OCI-M2 (cell line): ENCODE measurements at regions not wholly inside any gene's neighbourhood (a gene's known extent, or its start where the extent isn't known, plus 50 kb on each side); places are given as distances from the start of the nearest gene placed in this dataset.
"Not testable (repeated sequence)": the region's sequence is repeated elsewhere in the genome, so short reads cannot be mapped to it uniquely, and the experiment has no call there.

ENCODE experiments used
- DNase-seq: peaks from one replicate; lab custom pipeline; 2025; ENCODE audit not compliant: unreplicated experiment; lab: John Stamatoyannopoulos, UW

DNA sequence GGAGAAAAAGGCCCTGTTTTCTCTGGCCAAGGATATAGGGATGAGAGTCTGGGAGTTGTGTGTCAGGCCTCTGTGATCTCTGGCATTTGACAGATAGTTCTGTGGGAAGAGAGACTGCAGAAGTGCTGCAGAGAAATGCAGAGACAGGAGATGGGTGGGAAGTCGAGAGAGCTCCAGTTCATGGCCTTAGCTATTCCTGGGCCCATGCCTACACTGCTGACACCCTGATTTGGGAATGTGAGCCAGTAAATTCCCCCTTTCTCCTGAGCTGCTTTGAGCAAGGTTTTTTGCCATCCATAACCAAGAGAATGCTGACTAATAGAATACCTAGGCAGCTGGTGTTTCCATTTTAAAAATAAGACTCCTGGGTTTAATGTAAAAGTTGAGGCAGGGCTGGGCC is 59.3 kb downstream of the EBLN2 start:
- no peak for DNase-seq

DNA sequence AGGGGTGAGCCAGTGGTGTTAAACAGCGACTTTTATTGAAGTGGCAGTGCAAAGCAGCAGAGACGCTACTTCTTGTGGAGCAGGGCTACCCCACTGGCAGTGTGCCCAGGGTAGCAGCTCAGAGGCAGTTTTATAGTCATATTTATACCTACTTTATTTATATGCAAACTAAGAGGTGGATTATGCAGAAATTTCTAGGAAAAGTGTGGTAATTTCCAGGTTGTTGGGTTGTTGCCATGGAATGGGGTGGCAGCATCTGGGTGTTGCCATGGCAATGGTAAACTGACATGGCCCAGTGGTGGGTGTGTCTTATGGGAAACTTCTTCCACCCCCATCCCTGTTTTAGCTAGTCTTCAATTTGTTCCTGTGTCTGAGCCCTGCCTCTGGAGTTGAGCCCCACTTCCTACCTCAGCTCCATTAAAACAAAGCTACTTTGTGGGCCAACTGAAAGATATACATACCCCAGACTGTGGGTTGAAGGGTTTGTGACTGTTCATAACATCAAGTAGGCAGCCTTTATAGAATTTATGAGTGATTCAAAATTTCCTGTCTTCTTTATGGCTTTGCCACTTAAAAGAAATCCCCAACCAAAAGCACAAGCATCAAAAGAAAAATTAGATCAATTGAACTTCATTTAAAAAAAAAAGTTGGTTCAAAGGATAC is 60.3 kb downstream of the EBLN2 start:
- DNase-seq, result no peak

DNA sequence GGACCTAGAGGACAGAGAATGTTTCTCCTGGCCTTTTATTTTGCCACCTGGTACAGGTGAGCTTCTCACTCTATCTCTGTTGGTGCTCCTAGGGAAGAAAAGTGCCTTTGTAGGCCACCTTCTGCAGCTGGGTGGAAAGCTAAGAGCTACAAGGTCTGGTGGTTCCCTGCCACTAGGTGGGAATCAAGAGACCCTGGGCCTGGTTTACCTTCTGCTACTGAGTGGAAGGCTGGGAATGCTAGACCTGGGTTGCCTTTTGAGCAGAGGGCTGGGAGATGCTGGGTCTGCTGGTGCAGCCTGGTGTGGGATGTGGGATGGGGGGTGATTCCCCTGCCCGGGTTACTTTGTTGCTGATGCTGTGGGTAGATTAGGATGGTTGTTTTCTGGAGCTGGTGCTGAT is 72.6 kb downstream of the EBLN2 start:
- DNase-seq, result no peak

DNA sequence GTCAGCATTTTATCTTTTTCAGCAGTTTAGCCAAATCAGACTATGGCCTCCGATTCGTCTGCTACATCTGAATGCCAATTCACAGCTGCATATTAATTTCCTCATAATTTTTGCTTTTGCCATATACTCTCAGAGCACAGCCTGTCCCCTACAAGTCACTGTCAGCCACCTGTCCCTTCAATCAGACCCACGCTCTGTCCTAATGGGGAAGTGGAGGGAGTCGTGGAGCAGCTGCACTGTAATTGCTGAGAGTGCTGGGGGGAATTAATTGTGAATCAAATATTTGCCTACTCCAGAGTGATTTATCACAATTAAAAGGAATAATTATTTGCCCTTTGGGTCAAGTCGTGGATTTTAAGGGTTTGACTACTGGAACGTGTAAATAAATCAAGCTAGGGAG is 75.5 kb downstream of the EBLN2 start:
- DNase-seq, result no peak

DNA sequence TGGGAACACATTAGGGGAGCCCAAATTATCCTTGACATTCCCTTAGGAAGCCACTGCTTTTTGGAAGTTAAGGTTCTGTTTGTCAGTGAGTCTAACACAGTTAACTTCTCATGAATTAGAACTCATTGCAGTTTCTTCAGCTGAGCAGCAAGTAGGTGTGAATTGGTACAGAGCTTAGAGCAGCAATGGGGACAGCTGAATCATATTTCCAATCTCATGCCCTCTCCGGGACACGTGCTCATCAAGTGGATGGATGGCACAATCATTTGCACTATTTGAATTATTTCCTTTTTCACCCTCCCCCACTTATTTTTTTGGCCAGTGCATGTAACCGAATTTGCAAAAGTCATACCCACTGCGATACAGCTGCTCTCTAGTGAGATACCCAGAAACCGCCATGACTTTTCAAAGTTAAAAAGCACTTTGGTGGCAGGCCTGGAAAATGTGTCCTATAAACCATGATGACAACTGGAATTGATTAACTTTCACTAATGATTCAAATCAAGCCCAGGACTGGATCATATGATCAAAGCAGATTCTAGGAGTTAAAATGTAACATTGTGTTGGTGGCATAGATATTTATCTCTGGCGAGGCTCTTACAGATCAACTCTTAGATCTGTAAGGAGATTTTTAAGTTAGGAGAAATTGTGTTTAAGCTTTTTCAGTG is 76.4 kb downstream of the EBLN2 start:
- no peak for DNase-seq

DNA sequence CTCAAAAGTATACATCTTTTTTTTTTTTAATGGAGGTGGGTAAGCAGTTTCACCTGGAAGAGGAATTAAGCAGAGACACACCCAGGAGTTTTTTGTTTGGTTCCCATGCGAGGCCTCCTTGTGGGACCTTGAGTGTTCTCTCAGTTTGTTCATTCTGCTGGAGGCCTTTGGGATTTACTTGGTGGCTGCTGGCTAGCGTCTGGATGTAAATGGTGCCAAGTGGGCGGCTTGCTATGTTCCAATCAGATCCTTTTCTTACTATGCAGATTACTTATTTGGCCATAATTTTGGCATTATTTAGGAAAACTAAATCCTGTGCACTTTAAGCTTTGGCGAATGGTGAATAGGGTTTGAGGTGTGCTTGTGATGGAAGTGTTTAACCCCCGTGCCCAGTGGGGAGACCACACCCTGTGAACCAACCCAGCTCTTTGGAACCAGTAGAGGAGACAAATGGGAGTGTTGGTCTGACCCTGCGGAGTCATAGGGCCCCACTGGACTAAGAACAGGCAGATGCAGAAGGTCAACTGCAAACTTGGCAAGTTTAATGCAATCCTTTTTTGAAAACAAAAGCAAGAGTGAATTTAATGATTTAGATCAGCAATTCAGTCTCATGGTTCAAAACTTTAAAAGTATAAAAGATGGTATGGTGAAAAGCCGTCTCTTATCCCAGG is 79.4 kb downstream of the EBLN2 start:
- no peak for DNase-seq

DNA sequence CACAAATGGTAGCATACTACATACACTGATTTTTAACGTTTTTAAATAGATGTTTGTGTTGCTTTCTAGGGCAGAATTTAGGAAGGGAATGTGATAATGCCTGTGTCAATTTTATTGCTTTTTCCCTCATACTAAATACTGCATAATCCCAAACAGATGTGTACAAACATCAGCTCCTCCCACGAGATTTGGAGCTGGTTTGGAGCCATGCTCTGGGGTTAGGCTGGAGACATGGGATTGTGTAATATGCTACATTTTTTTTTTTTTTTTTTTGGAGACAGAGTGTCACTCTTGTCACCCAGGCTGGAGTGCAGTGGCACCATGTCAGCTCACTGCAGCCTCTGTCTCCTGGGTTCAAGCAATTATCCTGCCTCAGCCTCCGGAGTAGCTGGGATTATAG is 80.1 kb downstream of the EBLN2 start:
- no peak for DNase-seq

DNA sequence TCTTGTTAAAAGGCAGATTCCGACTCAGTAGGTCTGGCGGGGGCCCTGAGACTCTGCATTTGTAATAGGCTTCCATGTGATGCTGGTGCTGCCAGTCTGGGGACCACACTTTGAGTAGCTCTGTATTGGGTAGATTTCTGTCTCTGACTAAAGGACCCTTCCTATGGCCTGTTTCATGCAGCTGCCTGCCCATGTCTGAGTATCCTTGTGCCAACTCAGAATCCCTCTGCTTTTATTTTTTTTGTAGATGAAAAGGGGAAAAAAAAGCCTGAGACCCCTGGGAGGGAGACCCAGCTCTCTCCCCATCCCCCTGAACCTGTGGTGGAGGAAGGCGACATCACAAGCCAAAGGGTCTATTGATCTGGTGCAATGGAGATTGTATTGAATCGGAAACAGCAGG is 81.9 kb downstream of the EBLN2 start:
- no peak for DNase-seq

DNA sequence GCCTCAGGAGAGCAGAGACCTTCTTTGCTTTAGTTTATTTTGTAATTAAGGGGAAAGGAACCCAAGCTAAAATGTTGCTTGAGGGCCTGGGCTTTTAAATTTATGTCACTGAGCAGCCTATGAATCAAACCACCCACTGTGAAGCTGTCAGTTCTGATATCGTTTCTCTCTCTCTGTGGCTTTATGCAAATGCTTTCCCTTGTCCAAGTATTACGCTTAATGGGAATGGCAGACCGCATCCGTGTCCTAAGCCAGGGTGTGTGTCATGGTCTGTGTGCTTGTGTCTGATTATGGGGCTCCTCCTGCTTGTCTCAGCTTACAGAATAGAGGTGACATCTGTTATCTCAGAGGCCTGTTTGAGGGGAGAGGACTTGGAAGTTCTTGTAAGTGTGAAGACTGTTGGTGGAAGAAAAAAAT is 82.4 kb downstream of the EBLN2 start:
- DNase-seq, result peak; percentile 69

DNA sequence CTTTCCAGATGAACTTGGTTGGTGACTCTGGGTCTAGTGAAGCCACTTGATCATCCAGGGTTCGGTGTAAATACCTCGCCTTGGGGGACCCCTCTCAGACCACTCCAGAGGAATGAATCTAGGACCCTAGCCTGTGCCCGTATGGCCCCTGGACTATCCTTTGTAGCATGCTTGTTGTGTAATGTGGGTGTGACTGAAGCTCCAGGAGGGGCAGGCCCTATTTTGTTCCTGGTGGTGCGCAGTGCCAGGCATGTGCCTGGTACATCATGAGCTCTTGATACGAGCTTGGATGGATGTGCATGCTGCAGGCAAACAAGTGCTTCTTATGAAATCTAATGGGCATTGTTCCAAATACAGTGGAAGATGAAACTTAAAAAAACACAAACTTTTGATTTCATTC is 82.8 kb downstream of the EBLN2 start:
- no peak for DNase-seq

DNA sequence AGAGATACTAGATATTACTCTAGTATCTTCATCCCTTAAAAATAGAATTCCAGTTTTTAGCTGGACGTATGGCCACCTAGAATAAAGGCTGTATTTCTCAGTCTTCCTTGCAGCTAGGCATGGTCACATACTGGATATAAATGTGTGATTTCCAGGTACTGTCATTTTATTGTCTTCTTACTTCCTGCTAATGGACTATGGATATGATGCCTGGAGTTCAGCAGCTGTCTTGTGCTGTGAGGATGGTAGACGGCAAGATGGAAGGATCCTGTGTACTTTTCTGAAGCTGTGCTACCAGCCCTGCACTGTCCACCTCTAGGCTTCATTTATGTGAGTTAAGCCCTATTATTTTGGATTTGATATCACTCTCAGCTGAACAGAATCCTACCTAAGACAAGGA is 83.4 kb downstream of the EBLN2 start:
- DNase-seq, result no peak

DNA sequence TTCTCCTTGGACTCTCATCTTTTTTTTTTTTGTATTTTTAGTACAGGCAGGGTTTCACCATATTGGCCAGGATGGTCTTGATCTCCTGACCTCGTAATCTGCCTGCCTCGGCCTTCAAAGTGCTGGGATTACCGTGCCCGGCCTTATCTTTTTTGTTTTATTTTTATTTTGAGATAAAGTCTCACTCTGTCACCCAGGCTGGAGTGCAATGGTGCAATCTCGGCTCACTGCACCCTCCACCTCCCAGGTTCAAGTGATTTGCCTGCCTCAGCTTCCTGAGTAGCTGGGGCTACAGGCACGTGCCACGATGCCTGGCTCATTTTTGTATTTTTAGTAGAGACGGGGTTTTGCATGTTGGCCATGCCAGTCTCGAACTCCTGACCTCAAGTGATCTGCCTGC is 86.0 kb downstream of the EBLN2 start:
- DNase-seq, result not testable (repeated sequence)

DNA sequence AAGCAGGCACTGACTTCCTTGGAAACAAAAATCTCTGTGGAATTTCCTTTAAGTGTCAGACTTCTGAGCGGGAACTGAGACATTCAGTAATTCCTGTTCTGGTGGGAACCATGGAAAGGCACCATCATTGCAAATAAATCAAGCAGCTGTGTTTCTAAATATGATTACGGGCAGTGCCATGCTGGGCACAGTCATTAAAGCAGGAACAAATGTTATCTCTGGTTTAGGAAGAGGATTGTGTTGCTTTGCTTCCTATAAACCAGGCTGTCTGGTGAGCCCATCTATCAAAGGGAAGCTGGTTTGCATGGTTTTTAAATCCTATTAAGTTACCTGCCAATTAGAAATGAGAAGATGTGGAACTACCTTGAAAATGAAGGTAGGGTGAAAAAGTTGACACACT is 86.7 kb downstream of the EBLN2 start:
- DNase-seq, result no peak

DNA sequence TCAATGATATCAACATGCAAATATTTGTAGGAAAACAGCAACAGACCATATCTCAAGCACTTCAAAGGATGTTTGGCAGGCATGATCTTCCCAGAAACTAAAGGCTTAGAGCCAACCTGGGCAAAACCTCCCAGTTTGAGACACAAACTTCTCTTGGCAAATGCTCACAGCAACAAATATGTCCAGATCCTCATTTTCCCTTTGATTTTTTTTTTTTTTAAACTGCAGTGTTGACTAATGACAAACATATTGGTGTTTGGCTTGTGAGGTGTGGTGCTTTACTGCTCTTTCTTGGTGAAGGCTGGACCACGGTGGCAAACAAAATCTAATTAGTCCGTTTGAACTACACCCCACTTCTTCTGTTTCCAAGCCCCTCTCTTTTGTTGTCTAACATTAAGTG is 87.2 kb downstream of the EBLN2 start:
- DNase-seq, result no peak

DNA sequence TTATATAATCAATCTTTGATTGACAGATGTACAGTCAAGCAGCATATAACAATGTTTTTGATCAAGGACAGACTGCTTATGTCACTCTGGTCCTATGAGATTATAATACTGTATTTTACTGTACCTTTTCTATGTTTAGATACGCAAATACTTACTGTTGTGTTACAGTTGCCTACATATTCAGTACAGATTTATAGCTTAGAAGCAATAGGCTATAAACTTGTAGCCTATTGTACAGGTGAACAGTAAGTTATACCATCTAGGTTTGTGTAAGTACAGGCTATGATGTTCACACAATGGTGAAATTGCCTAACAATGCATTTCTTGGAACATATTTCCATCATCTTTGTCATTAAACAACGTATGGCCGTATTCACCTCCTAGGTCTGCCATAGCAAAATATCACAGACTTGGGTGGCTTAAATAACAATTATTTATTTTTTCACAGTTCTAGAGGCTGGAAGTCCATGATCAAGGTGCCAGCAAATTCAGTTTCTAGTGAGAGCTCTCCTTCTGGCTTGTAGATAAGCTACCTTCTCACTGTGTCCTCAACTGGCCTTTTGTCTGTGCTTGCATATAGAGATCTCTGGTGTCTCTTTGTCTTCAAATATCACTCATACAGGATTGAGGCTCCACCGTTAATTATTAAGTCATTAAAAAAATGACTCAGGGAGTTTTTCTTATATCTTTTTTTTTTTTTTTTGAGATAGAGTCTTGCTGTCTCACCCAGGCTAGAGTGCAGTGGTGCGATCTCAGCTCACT is 89.1 kb downstream of the EBLN2 start:
- no peak for DNase-seq

DNA sequence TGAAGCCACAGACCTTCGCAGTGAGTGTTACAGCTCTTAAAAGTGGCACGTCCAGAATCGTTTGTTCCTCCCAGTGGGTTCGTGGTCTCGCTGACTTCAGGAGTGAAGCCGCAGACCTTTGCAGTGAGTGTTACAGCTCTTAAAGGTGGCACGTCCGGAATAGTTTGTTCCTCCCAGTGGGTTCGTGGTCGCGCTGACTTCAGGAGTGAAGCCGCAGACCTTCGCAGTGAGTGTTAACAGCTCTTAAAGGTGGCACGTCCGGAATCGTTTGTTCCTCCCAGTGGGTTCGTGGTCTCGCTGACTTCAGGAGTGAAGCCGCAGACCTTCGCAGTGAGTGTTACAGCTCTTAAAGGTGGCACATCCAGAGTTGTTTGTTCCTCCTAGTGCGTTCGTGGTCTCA is 91.1 kb downstream of the EBLN2 start:
- not testable (repeated sequence) for DNase-seq

DNA sequence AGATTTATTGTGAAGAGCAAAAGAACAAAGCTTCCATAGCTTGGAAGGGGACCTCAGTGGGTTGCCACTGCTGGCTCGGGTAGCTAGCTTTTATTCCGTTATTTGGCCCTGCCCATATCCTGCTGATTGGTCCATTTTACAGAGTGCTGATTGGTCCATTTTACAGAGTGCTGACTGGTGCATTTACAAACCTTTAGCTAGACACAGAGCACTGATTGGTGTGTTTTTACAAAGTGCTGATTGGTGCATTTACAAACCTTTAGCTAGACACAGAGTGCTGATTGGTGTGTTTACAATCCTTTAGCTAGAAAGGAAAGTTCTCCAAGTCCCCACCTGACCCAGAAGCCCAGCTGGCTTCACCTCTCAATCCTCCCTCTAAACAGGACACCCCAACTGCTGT is 91.6 kb downstream of the EBLN2 start:
- not testable (repeated sequence) for DNase-seq

DNA sequence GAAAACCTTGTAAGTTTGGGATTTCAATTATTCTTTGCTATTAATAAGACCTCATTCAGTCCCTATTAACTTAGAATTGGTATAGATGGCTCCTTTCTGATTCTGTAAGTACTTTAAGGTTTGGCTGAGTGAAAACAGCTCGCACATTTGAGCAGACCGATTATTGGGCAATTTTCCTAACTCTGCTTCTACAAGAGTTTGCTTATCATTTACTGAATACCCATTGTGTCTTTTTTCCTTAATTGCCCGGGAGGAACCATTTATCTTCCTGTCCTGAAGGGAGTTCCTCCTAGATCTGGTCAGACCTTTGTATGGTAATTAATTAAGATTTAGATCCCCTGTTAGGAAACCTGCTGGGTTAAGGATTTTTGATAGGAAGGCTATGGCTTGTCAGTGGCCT is 92.8 kb downstream of the EBLN2 start:
- not testable (repeated sequence) for DNase-seq

DNA sequence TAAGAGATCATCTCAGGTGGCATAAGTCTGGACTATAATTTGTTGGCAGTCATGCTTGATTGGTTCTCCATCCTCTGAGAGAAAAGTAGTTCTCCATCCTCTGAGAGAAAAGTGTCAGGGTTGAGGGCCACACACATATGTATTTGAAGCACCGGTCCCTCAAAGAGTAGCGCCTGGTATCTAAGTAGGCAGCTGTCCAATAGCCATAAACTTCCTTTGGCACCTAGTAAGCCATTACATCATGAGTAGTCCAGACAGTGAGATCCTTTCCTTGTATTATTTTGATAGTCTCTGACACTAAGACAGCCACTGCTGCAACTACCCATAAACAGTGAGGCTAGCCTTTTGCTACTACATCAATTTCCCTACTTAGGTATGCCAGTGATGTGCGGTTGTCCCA is 94.0 kb downstream of the EBLN2 start:
- not testable (repeated sequence) for DNase-seq

DNA sequence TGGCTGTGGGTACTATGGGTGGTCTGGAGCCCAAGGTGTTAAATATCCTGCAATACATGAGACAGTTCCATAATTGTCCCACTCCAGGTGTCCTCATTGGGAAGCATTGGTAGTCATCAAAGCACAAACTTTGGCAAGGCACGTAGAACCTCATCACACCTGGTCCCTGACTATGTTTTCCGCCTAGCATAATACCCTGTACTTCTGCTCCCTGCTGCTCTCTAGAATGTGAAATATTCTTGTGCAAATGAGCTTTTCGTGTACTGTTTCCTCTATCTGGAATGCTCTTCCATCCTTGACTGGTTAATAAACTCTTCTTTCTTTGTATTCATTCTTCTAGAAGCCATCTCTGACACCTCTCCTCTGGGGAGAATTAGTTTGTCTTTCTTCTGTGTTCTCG is 103.2 kb downstream of the EBLN2 start:
- no peak for DNase-seq

DNA sequence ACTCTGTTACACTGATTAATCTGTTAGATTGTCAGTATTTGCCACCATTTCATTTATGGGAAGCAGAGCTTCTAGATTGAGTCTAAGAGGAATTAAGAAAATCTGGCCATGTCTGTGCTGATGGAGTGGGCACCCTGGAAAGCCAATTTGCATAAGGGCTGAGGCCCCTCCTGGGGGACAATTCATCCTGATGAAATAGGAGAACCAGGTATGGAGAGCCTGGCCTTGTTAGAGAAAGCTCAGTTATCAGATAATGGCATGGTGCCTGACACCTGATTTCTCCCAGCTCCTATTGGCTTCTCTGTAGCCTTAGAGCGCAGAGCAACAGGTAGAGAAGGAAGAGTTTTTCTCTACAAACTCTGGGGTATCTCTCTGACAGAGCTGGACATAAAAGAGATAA is 114.2 kb downstream of the EBLN2 start:
- DNase-seq, result no peak

DNA sequence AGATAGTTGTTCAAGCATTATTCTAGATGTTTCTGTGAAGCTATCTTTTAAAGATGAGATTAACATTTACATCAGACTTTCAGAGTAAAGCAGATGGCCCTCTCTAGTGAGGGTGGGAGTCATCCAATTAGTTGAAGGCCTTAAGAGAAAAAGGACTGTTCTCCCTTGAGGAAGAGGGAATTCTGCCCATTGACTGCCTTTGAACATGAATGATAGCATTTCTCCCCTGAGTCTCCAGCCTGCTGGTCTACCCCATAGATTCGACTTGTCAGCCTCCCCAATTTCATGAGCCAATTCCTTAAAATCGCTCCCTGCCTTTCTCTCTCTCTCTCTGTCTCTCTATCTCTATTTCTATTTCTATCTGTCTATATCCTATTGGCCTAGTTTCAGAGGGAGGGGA is 115.5 kb downstream of the EBLN2 start:
- no peak for DNase-seq
